GM12873 (cell line): ENCODE measurements at regions not wholly inside any gene's neighbourhood (a gene's known extent, or its start where the extent isn't known, plus 50 kb on each side); places are given as distances from the start of the nearest gene placed in this dataset.

Experiments
- CTCF ChIP-seq: IDR thresholded peaks from 2 replicates; pipeline ENCODE4 v1.5.1; 2012; ENCODE audit warnings: low read depth, mild to moderate bottlenecking, moderate library complexity, low read length, control low read depth; ENCODE audit not compliant: insufficient read depth; ENCODE audit errors: missing control alignments

DNA sequence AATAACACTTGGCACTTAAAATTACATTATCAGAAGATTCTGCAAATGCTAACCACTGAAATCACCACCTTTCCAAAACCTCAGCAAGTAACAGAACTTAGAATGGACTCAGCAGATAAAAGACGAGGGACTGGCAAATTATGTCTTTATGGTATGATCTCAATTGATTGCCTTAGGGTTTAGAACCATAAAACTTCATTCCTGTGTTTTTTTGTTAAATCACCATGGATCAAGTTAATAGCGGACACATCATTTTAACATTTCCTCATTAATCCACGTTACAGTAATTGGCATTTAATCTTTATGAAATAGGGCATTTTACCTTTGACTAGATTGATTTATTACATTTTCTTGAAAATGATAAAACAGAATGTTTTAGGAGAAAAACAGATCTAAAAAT is 2070.3 kb downstream of the PCDH9 start:
- no peak for TF ChIP-seq CTCF

DNA sequence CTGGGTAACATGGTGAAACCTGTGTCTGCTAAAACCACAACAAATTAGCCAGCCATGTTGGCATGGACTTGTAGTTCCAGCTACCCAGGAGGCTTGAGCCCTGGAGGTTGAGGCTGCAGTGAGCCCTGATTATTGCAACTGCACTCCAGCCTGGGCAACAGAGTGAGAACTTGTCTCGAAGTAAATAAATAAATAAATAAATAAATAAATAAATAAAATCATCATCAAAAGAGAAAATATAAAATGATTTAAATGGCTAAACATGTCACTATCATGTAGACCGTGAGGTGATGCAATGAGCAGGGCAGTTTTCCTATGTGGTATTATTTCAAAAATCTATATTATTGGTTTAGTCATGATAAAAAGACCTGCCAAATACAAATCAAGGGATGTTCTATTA is 2074.3 kb downstream of the PCDH9 start:
- no peak for TF ChIP-seq CTCF

- no peak for TF ChIP-seq CTCF
These were observed 2075.3 kb downstream of the PCDH9 start for GRCh38 chr13:65154661-65155447.

DNA sequence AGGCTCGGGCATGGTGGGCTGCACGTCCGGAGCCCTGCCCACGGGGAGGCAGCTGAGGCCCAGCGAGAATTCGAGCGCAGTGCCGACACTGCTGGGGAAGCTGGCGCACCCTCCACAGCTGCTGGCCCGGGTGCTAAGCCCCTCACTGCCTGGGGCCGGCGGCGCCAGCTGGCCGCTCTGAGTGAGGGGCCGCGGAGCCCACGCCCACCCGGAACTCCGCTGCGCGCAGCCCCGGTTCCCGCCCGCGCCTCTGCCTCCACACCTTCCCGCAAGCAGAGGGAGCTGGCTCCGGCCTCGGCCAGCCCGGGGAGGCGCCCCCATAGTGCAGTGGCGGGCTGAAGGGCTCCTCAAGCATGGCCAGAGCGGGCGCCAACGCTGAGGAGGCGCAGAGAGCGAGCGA is 2080.4 kb downstream of the PCDH9 start:
- TF ChIP-seq CTCF, result no peak

GRCh38 chr13:65143920-65144319 is 2086.2 kb downstream of the PCDH9 start:
- no peak for TF ChIP-seq CTCF

GRCh38 chr13:65133094-65133493 is 2097.0 kb downstream of the PCDH9 start:
- TF ChIP-seq CTCF, result no peak

DNA sequence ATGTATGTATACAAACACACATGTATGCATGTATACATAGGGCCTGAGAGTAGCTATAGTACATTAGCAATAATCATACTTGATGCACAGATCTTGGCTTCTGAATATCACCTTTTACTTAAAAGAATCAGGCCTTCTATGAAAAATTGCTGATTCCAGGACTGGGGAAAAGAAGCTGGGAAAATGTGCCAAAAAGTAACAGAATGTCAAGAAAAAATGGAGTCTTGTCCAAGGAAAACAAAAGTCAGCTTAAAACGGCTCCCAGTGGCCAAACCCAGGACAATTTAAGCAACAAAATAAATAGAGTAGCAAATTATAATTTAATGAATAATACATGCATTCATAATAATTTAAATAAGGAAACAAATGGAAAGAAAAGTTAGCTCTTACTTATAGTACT is 2104.9 kb downstream of the PCDH9 start:
- no peak for TF ChIP-seq CTCF

DNA sequence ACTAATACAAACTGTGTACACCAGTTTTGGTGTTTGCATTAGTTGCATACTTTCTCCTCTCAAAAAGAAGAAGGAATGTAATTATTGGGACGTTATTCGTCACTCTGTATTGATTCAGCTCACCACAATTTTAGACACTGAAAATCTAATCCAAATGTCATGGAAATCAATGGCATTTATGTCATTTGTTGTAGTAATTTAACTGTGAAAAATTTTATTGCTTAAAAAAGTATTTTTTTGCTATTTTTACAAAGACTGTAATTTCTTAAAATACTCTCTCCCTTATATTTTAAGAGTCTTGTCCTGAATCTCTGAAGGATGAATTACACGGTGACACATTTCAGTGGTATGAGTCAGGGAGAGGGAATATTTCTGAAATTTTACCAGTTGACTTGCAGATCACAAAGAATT is 2117.6 kb downstream of the PCDH9 start:
- TF ChIP-seq CTCF, result no peak
